Tibial nerve (tissue), 4 donors: ENCODE measurements at regions not wholly inside any gene's neighbourhood (a gene's known extent, or its start where the extent isn't known, plus 50 kb on each side); places are given as distances from the start of the nearest gene placed in this dataset.
A peak's percentile ranks its signal among the peaks of the same experiment; 100 is the strongest.

Source experiments
- DNase-seq, 2 donors: peaks; one replicate each; pipeline ENCODE4 v3.0.0-alpha.2; 2019; ENCODE audit warnings: low spot score in 2 of 2
- H3K27ac ChIP-seq, 4 donors: fragments of 200-600 bp; sonication (generic) in 3 of 4; one replicate each; pipeline ENCODE4 v1.5.1; 2017 to 2019; ENCODE audit warnings: mild to moderate bottlenecking in 1 of 4
- H3K27me3 ChIP-seq, 2 donors: fragments of 200-600 bp; sonication (generic) in 1 of 2; one replicate each; pipeline versions ENCODE4 v1.5.1 to v1.6.0; 2017 to 2019
- H3K36me3 ChIP-seq, 3 donors: fragments of 200-600 bp; sonication (generic); one replicate each; pipeline ENCODE4 v1.5.1; 2018 to 2019
- H3K4me1 ChIP-seq, 4 donors: fragments of 200-600 bp; sonication (generic) in 3 of 4; one replicate each; pipeline ENCODE4 v1.5.1; 2017 to 2019
- H3K4me3 ChIP-seq, 4 donors: fragments of 200-600 bp; sonication (generic) in 3 of 4; one replicate each; pipeline ENCODE4 v1.5.1; 2017 to 2019; ENCODE audit warnings: mild to moderate bottlenecking in 1 of 4, moderate library complexity in 1 of 4
- H3K9me3 ChIP-seq, 4 donors: fragments of 200-600 bp; sonication (generic) in 3 of 4; one replicate each; pipeline ENCODE4 v1.5.1; 2017 to 2019
- EP300 ChIP-seq, 2 donors: sonication (generic); formaldehyde crosslinking; IDR thresholded peaks; one replicate each; pipeline ENCODE4 v1.6.1; 2017; ENCODE audit warnings: antibody characterized with exemption in 2 of 2, mild to moderate bottlenecking in 1 of 2
- POLR2A ChIP-seq, 2 donors: fragments of 450-650 bp; IDR thresholded peaks; one replicate each; pipeline ENCODE4 v1.6.1; 2017; ENCODE audit warnings: antibody characterized with exemption in 2 of 2, mild to moderate bottlenecking in 2 of 2, moderate library complexity in 2 of 2
- whole genome bisulfite sequencing, 2 donors: methylation state at CpG; one replicate each; pipeline ENCODE4 v1.1.5; 2018; 5-methylcytosine and 5-hydroxymethylcytosine counted together
- TF ChIP-seq, protein P1 (sequence below), 5 experiments: fragments of 200-600 bp in 3 of 5; fragments of 450-650 bp in 2 of 5; sonication (generic) in 3 of 5; IDR thresholded peaks; one replicate each; pipeline ENCODE4 v1.5.1; 2016 to 2019; ENCODE audit warnings: antibody characterized with exemption in 5 of 5, mild to moderate bottlenecking in 3 of 5, moderate library complexity in 2 of 5

DNA sequence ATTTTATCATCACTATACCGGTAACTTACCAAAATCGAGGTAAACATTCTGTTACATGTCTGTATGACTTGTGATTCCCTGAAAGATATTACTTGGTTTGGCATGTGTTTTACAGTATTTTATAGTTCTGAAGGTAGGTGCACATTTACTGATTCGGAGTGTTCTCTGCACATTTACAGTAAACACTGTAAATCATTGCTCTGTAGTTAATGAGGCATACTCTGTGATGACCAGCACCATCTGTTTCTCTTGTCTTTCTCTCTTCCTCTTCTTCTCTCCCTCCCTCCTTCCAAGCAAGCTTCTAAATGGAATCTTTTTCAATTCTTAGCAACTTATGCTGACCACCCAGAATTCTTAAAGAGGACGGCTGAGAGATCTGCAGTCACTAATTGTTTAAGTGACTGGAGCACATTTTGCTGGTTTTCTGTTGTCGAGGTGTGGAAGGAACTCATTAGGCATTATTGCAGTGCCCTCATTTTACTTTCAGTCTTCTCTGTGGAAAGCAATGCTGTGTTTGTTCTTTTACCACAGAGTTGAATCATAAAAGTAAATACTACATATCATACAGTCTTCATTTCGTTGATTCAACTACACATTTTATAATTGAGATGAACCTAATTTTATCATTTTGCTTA lies 126.5 kb downstream of the UTRN start:
- no peaks in the 10 kb centered on the region for H3K27me3 ChIP-seq
- no peaks in the 10 kb centered on the region for H3K9me3 ChIP-seq
- H3K4me1 ChIP-seq: peaks cover 4 to 82% (median 25%) of the 10 kb centered on the region in 4 donors
- TF ChIP-seq EP300 (IDR thresholded peaks at IDR 0.05) (no peak), POLR2A (IDR thresholded peaks at IDR 0.05) (no peak)
- H3K27ac ChIP-seq: peak overlapping the region in 2 of 4 donors; percentile 4 to 12
- 52 to 61% methylated on average over 6 of the region's 6 CpGs for WGBS, 2 donors
- no peaks in the 10 kb centered on the region for H3K36me3 ChIP-seq
- no peak overlapping the region for H3K4me3 ChIP-seq
- no peak for DNase-seq

DNA sequence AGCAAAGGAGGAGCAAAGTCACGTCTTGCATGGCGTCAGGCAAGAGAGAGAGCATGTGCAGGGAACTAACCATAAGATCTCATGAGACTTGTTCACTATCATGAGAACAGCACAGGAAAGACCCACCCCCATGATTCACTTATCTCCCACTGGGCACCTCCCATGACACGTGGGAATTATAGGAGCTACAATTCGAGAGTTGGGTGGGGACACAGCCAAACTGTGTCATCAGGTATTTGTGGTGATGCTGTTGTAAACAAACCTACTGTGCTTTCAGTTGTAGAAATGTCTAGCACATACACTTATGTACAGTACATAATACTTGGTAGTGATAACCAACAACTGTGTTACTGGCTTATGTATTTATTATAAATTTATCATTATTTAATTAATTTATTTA lies 128.3 kb downstream of the UTRN start:
- H3K9me3 ChIP-seq: no peaks in the 10 kb centered on the region
- no peak overlapping the region for H3K4me3 ChIP-seq
- peaks cover 0 to 80% (median 22%) of the 10 kb centered on the region in 4 donors for H3K4me1 ChIP-seq
- H3K27ac ChIP-seq: peak overlapping the region in 1 of 4 donors; percentile 38
- H3K36me3 ChIP-seq: no peaks in the 10 kb centered on the region
- WGBS, 2 donors: 65% methylated on average over 4 of the region's 4 CpGs
- no peaks in the 10 kb centered on the region for H3K27me3 ChIP-seq
- DNase-seq: no peak
- TF ChIP-seq EP300 (IDR thresholded peaks at IDR 0.05) (no peak), POLR2A (IDR thresholded peaks at IDR 0.05) (no peak)
- TF ChIP-seq, protein P1, sequence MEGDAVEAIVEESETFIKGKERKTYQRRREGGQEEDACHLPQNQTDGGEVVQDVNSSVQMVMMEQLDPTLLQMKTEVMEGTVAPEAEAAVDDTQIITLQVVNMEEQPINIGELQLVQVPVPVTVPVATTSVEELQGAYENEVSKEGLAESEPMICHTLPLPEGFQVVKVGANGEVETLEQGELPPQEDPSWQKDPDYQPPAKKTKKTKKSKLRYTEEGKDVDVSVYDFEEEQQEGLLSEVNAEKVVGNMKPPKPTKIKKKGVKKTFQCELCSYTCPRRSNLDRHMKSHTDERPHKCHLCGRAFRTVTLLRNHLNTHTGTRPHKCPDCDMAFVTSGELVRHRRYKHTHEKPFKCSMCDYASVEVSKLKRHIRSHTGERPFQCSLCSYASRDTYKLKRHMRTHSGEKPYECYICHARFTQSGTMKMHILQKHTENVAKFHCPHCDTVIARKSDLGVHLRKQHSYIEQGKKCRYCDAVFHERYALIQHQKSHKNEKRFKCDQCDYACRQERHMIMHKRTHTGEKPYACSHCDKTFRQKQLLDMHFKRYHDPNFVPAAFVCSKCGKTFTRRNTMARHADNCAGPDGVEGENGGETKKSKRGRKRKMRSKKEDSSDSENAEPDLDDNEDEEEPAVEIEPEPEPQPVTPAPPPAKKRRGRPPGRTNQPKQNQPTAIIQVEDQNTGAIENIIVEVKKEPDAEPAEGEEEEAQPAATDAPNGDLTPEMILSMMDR (IDR thresholded peaks at IDR 0.05): no peak

DNA sequence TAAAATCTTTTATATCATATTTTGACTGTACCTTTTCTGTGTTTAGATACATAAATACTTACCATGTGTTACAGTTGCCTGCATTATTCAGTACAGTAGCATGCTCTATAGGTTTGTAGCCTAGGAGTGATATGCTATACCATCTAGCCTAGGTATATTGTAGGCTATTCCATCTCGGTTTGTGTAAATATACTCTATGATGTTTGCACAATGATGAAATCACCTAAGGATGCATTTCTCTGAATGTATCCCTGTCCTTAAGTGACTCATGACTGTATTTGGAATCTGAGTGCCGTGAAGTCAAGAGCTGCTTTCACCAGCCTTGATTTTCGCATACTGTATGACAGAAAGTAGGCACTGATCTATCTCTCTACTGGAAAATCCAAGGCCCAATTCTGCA lies 129.9 kb downstream of the UTRN start:
- WGBS, 2 donors: 85 to 87% methylated on average over 3 of the region's 3 CpGs

DNA sequence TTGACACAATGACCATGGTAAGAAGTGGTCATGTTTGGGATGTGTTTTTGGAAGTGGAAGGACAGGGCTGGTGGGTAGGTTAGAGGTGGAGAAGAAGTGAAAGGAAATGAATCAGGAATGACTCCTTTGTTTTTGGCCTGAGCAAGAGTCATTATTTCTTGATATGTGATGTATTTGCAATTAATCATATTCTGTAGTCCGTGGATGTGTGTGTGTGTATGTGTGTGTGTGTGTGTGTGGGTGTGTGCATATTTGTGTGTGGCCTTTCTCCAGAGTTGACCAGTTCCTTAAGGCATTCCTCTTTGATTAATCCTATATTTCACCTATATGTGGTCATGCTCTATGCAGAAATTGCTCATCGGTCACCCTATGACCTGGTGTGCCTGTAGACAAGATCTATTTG lies 130.7 kb downstream of the UTRN start:
- TF ChIP-seq POLR2A (IDR thresholded peaks at IDR 0.05): no peak
- TF ChIP-seq, protein P1 (IDR thresholded peaks at IDR 0.05): no peak
- no peak for TF ChIP-seq EP300 (IDR thresholded peaks at IDR 0.05)

More for the DNA sequence above, 129.9 kb downstream of the UTRN start:
- Histone ChIP-seq H3K4me3 (no peak overlapping the region), H3K4me1 (peaks cover 0 to 80% (median 26%) of the 10 kb centered on the region in 4 donors), H3K27me3 (no peaks in the 10 kb centered on the region), H3K36me3 (no peaks in the 10 kb centered on the region), H3K9me3 (no peaks in the 10 kb centered on the region), H3K27ac (peak overlapping the region in 1 of 4 donors; percentile 61)
- no peak for TF ChIP-seq EP300 (IDR thresholded peaks at IDR 0.05)
- TF ChIP-seq, protein P1 (IDR thresholded peaks at IDR 0.05): no peak
- TF ChIP-seq POLR2A (IDR thresholded peaks at IDR 0.05): no peak
- no peak for DNase-seq

DNA sequence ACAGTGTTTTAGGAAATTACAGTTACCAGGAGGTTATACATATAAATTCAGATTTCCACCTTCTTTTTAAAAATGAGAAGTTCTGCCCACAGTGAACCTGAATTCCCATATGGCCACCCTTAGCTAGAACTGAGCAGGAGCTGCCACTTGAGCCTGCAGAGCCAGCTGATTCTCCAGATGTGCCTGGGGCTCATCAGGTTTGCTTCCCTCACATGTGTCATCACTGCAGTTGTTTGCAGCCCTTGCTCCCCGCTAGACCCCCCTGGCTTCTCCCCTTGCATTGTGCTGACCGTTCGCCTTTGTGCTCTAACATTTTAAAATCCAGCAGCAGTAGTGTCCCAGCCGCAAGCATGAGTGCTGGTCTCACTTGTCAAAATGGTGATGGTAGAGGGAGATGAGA lies 131.1 kb downstream of the UTRN start:
- DNase-seq: no peak
- WGBS, 2 donors: 71 to 72% methylated on average over 4 of the region's 4 CpGs

More for the DNA sequence above, 130.7 kb downstream of the UTRN start:
- Histone ChIP-seq H3K27ac (peak overlapping the region in 2 of 4 donors; percentile 43 to 61), H3K9me3 (no peaks in the 10 kb centered on the region), H3K36me3 (no peaks in the 10 kb centered on the region), H3K4me1 (peaks cover 0 to 85% (median 26%) of the 10 kb centered on the region in 4 donors), H3K27me3 (no peaks in the 10 kb centered on the region), H3K4me3 (no peak overlapping the region)
- no peak for DNase-seq
- 51 to 59% methylated on average over 2 of the region's 2 CpGs for WGBS, 2 donors

More for the DNA sequence above, 131.1 kb downstream of the UTRN start:
- TF ChIP-seq, protein P1 (IDR thresholded peaks at IDR 0.05): no peak
- no peak for TF ChIP-seq POLR2A (IDR thresholded peaks at IDR 0.05)
- no peak for TF ChIP-seq EP300 (IDR thresholded peaks at IDR 0.05)
- H3K27ac ChIP-seq: peak overlapping the region in 2 of 4 donors; percentile 43 to 61
- H3K27me3 ChIP-seq: no peaks in the 10 kb centered on the region
- H3K4me3 ChIP-seq: no peak overlapping the region
- no peaks in the 10 kb centered on the region for H3K36me3 ChIP-seq
- H3K4me1 ChIP-seq: peaks cover 0 to 87% (median 26%) of the 10 kb centered on the region in 4 donors
- H3K9me3 ChIP-seq: no peaks in the 10 kb centered on the region
